ENCODE measurements at regions not wholly inside any gene's neighbourhood (a gene's known extent, or its start where the extent isn't known, plus 50 kb on each side); places are given as distances from the start of the nearest gene placed in this dataset.

DNA sequence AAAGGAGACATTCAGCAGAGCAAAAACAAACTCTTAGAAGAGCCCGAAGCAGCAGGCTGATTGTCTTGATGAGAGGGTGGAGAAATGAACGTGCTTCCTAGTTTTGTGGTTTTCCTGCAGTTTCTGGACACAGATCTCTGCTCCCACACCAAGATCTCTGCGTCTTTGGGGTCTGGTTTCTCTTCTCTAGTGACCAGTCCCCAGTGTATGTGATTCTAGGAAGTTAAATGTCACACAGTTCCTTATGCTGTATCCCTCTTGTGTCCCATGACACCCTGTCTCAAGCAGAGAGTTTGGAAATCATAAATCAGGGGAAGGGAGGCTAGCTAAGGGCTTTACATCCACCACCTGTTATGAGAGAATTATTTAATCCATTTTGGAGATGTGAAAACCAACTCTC, 55.4 kb upstream of the KLF14 start:
- TF ChIP-seq, protein P1, sequence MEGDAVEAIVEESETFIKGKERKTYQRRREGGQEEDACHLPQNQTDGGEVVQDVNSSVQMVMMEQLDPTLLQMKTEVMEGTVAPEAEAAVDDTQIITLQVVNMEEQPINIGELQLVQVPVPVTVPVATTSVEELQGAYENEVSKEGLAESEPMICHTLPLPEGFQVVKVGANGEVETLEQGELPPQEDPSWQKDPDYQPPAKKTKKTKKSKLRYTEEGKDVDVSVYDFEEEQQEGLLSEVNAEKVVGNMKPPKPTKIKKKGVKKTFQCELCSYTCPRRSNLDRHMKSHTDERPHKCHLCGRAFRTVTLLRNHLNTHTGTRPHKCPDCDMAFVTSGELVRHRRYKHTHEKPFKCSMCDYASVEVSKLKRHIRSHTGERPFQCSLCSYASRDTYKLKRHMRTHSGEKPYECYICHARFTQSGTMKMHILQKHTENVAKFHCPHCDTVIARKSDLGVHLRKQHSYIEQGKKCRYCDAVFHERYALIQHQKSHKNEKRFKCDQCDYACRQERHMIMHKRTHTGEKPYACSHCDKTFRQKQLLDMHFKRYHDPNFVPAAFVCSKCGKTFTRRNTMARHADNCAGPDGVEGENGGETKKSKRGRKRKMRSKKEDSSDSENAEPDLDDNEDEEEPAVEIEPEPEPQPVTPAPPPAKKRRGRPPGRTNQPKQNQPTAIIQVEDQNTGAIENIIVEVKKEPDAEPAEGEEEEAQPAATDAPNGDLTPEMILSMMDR (IDR thresholded peaks at IDR 0.05) = no peak
- no peak for TF ChIP-seq EZH2 (IDR thresholded peaks at IDR 0.05; ENCODE audit: borderline replicate concordance, insufficient read depth, low read depth, low read length, poor library complexity, severe bottlenecking)

Measured in B cell (primary cell).